NOMO-1 (cell line): ENCODE measurements at regions not wholly inside any gene's neighbourhood (a gene's known extent, or its start where the extent isn't known, plus 50 kb on each side); places are given as distances from the start of the nearest gene placed in this dataset.

Source experiments
- DNase-seq, 2 experiments: peaks; one replicate each; lab custom pipeline; 2025; ENCODE audit not compliant: unreplicated experiment in 2 of 2; lab: John Stamatoyannopoulos, UW

GRCh38 chr2:120826716-120827410 lies 91.2 kb downstream of the GLI2 start:
- no peak for DNase-seq

- no peak for DNase-seq
Measured at GRCh38 chr2:120828066-120828465, 92.4 kb downstream of the GLI2 start.

- no peak for DNase-seq
Measured at GRCh38 chr2:120828829-120829632, 93.4 kb downstream of the GLI2 start.

- DNase-seq = no peak
Measured at GRCh38 chr2:120829633-120830025, 94.0 kb downstream of the GLI2 start.

GRCh38 chr2:120830096-120830830 lies 94.6 kb downstream of the GLI2 start:
- no peak for DNase-seq

GRCh38 chr2:120831086-120831485 lies 95.4 kb downstream of the GLI2 start:
- no peak for DNase-seq

GRCh38 chr2:120831891-120832290 lies 96.2 kb downstream of the GLI2 start:
- no peak for DNase-seq

- no peak for DNase-seq
Measured at GRCh38 chr2:120832296-120833070, 96.8 kb downstream of the GLI2 start.

GRCh38 chr2:120833127-120833675 lies 97.5 kb downstream of the GLI2 start:
- DNase-seq = no peak

- DNase-seq = no peak
Measured at GRCh38 chr2:120834206-120834605, 98.5 kb downstream of the GLI2 start.

- DNase-seq = no peak
Measured at GRCh38 chr2:120836281-120836680, 100.6 kb downstream of the GLI2 start.

GRCh38 chr2:120840795-120841487 lies 105.3 kb downstream of the GLI2 start:
- no peak for DNase-seq

GRCh38 chr2:120842456-120843439 lies 107.1 kb downstream of the GLI2 start:
- no peak for DNase-seq

- no peak for DNase-seq
Measured at GRCh38 chr2:120844070-120844738, 108.5 kb downstream of the GLI2 start.

- DNase-seq = no peak
Measured at GRCh38 chr2:120845277-120845676, 109.6 kb downstream of the GLI2 start.

- DNase-seq = no peak
Measured at GRCh38 chr2:120846406-120847095, 110.9 kb downstream of the GLI2 start.

GRCh38 chr2:120847700-120848321 lies 112.1 kb downstream of the GLI2 start:
- DNase-seq = no peak
